Fibroblast of lung (primary cell): ENCODE measurements at regions not wholly inside any gene's neighbourhood (a gene's known extent, or its start where the extent isn't known, plus 50 kb on each side); places are given as distances from the start of the nearest gene placed in this dataset.

Source experiments
- CTCF ChIP-seq, 2 donors: IDR thresholded peaks in 1 of 2; conservative IDR thresholded peaks in 1 of 2; 1 replicate in 1 of 2; 2 replicates in 1 of 2; pipeline ENCODE4 v1.5.1; 2011 to 2012; ENCODE audit warnings: low read length in 2 of 2, control low read depth in 1 of 2, inconsistent platforms in 1 of 2, low read depth in 1 of 2, mild to moderate bottlenecking in 1 of 2
- EZH2 ChIP-seq: IDR thresholded peaks from 2 replicates; pipeline ENCODE4 v1.5.1; 2012; ENCODE audit warnings: low read length, control low read depth, mild to moderate bottlenecking; ENCODE audit errors: missing control alignments

GRCh38 chr12:14071833-14072232, 90.4 kb upstream of the GRIN2B start:
- TF ChIP-seq CTCF (conservative IDR thresholded peaks at IDR 0.05 in 1 of 2, IDR thresholded peaks at IDR 0.05 in 1 of 2; ENCODE audit: low read depth in 1 of 2, low read length in 2 of 2) (no peak), EZH2 (no peak)
